ENCODE measurements at regions not wholly inside any gene's neighbourhood (a gene's known extent, or its start where the extent isn't known, plus 50 kb on each side); places are given as distances from the start of the nearest gene placed in this dataset.
"Not testable (repeated sequence)": the region's sequence is repeated elsewhere in the genome, so short reads cannot be mapped to it uniquely, and the experiment has no call there.

- DNase-seq (ENCODE audit: low read depth in 3 of 3, low spot score in 2 of 3) = no peak
These were observed 50.3 kb downstream of the RBFOX3 start for GRCh38 chr17:79560527-79560926.

- DNase-seq (ENCODE audit: low read depth in 3 of 3, low spot score in 2 of 3) = no peak
These were observed 51.6 kb downstream of the RBFOX3 start for GRCh38 chr17:79559111-79559887.

DNA sequence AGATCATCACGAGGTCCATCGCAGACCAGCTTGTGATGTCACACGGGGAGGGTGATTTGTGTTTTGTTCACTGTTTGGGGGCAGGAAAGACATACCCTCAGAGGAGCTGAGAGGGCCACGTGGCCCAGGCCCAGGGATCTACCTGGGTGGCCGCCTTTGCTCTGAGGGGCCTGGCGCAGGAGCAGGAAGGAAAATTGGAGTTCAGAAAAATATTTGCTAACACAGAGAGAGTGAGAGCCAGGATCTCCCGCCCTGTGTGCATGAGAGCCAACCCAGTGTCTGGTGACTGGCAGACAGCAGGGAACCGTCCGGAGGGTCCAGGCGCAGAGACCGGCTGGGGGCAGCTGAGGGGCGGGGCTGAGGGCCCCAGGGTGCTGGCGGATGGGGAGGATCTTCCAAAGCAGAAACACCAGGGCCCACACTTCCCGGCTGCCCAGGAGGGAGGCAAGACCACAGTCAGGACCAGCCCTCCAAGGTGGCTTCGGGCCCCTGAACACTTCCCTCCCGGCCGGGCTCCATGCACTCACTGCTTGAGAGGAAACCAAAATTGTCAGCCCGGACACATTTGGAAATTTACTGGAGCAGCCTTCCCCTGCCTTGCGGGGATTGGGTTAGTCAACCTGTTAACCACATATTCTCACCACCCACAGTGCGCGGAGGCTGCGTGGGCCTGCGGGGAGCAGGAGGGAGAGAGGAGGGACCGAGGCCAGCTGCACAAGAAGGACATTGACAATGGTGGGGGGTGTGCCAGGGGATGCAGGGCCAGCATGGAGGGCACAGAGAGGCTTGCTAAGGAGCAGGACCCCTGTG, 52.6 kb downstream of the RBFOX3 start:
- no peak for DNase-seq (ENCODE audit: low read depth in 3 of 3, low spot score in 2 of 3)

DNA sequence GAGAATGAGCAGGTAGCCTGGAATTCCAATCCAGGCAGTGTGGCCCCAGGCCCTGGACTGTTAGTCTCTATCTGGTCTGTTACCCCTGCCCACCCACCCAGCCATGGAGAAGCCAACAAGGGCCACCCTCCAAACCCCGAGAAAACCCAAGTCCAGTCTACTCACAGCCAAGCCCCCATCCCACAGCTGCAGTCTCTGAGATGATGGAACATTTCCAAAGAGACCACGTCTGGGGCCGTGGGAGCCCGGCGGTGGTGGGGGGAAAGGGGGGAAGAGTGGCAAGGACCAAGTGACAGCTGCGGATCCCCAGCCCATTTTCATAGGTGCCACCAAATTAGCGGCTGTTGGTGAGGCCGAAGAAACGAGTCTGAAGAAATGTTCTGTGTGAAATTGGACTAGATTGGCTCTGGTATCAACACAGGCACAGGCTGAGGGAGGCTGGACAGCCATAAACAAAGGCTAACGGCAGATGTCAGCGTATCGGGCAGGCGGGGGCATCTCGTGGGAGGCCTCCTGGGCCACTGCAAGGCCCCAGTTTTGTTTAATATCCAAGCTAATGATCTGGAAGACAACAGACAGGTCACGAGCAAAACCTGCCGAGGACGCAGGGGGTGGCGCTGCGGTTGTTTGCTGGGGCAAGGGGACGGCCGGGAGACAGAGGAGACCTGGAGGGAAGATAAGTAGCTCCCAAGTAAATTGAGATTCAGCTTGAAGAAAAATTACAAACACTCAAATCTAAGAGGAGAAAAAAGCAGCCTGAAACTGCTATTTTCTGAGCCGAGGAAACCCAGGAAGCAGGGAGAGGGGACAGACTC, 53.4 kb downstream of the RBFOX3 start:
- DNase-seq (ENCODE audit: low read depth in 3 of 3, low spot score in 2 of 3) = no peak

DNA sequence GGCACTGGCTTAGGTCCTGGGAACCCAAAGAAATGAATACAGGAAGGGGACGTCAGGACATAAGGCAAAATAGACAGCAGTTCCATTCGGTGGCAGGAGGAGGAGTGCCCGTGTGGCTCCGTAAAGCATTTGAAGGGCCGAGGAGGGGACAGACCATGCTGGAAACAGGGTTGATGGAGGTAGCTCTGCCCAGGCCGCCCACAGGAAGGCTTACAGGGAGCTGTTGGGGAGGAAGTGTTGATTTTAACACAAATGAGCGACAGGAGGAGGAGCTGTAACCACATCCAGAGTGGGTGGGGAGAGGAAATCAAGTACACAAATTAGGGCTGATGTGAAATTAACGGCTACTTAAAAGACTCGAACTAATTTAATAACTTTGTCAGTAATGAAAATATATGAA, 54.6 kb downstream of the RBFOX3 start:
- no peak for DNase-seq (ENCODE audit: low read depth in 3 of 3, low spot score in 2 of 3)

DNA sequence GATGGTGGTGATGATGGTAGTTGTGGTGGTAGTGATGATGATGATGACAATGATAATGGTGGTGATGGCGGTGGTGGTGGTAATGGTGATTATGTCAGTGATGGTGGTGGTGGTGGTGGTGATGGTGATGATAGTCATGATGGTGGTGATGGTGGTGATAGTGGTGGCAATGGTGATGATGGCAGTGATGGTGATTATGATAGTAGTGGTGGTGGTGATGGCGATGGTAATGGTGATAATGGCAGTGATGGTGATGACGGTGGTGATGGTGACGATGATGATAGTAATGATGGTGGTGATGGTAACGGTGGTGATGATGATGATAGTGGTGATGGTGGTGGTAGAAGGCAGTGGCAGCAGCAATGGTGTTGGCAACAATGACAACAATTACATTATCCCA, 55.3 kb downstream of the RBFOX3 start:
- no peak for DNase-seq (ENCODE audit: low read depth in 3 of 3, low spot score in 2 of 3)

- not testable (repeated sequence) for DNase-seq (ENCODE audit: low read depth in 3 of 3, low spot score in 2 of 3)
These were observed 56.5 kb downstream of the RBFOX3 start for GRCh38 chr17:79554346-79554745.

- DNase-seq (ENCODE audit: low read depth in 3 of 3, low spot score in 2 of 3) = no peak
These were observed 58.0 kb downstream of the RBFOX3 start for GRCh38 chr17:79552824-79553223.

DNA sequence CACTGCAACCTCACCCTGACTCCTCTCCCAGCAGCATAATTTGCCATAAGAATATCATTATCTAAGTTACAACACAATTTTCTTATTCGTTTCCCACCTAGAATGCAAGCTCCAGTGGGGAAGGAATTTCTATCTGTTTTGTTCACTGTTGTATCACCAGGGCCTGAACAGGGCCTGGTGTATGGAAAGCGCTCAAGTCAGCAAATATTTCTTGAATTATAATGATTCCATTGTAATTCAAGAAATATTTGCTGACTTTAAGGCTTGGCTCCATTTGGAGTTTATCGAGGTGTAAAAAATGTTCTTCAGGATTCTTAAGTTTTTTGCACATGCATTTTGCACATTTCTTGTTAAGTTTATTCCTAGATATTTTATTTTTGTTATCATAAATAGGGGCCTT, 58.4 kb downstream of the RBFOX3 start:
- DNase-seq (ENCODE audit: low read depth in 3 of 3, low spot score in 2 of 3) = no peak

DNA sequence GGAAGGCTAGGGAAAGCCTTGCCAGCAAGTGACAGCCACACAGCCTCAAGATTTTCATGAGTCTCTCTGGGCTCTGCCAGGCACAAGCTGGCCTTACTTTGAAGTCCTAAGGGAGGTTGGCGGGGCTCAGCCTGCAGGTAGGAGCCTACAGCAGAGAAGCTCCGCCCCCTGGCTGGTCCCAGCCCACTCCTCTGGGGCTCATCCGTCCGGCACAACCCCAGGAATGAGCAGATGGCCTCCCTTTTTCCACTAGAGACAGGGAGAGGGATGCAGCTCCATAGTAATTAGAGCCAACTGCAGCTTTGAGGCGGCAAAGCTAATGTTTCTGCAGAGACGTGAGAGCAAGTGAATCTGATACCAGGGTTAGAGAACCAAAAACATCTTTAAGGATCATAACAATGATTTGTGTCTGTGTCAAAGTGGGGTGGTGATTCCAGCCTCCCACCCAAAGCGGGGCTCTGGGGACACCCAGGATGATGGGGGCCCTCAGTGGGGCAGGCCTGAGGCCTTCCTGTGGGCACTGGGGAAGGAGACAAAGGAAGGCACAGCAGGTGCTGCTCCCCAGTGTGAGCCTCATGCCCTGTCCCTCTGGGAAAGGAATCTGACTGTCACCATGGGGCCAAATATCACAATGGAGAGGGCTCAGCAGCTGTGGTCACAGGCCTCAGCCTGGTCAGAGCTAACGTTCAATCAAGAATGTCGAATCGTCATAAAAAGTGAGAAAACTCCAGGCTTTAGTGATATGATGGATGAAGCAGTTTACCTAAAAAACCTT, 61.5 kb downstream of the RBFOX3 start:
- DNase-seq (ENCODE audit: low read depth in 3 of 3, low spot score in 2 of 3) = no peak

GRCh38 chr17:79548116-79548515, 62.7 kb downstream of the RBFOX3 start:
- no peak for DNase-seq (ENCODE audit: low read depth in 3 of 3, low spot score in 2 of 3)

DNA sequence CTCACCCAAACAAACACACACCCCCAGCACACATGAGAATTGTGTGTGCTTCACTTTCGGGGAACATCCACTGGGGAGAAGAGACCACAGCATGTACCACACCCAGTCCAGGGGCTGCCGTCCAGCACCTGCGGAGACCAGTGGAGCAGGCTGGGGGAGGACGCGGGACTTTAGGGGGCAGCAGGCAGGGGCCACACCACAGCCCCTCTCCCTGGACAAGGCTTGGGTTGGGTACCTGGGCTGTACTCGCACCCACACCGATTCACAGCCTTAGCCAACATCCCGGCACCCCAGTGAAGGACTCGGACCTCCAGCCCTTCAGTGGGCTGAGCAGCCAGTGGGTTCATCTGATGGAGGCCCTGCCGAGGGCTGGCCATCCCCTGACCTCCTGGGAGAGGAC, 63.3 kb downstream of the RBFOX3 start:
- no peak for DNase-seq (ENCODE audit: low read depth in 3 of 3, low spot score in 2 of 3)

DNA sequence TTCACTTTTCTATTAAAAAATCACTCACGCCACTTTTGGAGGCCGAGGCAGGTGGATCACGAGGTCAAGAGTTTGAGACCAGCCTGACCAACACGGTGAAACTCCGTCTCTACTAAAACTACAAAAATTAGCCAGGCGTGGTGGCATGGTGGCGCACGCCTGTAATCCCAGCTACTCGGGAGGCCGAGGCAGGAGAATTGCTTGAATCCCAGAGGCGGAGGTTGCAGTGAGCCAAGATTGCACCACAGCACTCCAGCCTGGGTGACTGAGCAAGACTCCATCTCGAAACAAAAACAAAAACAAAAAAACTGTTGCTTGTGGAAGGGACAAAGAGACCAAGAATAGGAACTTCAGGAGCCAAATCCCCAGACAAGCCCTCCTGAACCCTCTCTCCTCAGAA, 63.7 kb downstream of the RBFOX3 start:
- not testable (repeated sequence) for DNase-seq (ENCODE audit: low read depth in 3 of 3, low spot score in 2 of 3)

GRCh38 chr17:79546386-79546785, 64.5 kb downstream of the RBFOX3 start:
- no peak for DNase-seq (ENCODE audit: low read depth in 3 of 3, low spot score in 2 of 3)

DNA sequence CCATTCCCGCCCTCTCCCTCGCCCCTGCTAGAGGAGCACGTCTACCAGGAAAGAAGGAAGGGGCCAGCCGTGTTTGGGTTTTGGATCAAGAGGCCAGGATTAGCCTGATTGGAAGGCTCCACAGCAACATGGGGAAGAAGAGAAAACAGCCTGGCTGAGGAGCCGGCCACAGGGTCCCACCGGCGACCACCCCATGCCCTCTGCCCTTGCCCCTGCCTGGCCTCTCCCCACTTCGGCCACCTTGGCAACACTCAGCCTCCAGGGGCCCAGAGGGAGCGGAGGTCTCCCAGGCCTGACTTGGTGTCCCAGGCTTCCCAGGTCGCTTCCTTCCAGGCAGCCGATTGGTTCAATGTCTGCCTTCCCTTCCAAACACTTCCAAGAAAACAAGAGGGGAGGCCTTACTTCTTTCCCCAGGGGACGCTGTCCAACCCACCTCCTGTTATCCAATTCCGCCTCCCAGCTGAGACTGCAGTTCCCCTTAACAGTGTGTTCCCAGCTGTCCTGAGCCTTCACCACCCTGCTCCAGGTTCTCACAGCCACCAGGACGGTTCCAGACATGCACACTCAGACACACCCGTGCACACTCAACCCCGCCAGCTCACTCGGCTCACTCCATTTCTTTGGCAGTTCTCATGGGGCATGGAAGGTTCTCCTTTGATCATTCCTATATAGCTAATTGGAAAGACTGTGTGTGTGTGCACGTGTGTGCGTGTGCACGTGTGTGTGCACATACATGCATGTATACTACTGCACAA, 65.4 kb downstream of the RBFOX3 start:
- no peak for DNase-seq (ENCODE audit: low read depth in 3 of 3, low spot score in 2 of 3)

GRCh38 chr17:79544142-79544914, 66.5 kb downstream of the RBFOX3 start:
- DNase-seq (ENCODE audit: low read depth in 3 of 3, low spot score in 2 of 3) = no peak

DNA sequence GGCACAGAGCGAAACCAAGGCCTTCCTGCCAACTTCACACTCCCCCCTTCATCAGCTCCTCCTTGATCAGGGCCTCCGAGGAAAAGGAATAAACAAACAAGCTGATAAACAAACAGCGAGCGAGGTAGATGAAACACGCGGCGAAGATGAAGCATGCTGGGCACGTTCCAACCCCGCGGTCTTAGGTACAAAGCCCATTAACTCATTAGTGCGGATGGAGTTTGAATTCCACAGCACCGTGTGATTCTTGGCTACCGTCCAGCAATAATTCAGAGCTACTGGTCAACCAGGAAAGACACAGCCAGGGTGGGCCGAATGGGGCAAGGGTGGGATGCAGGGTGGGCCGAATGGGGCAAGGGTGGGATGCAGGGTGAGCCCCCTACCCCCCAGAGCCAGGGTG, 67.3 kb downstream of the RBFOX3 start:
- DNase-seq (ENCODE audit: low read depth in 3 of 3, low spot score in 2 of 3) = no peak

- no peak for DNase-seq (ENCODE audit: low read depth in 3 of 3, low spot score in 2 of 3)
These were observed 68.1 kb downstream of the RBFOX3 start for GRCh38 chr17:79542718-79543117.

Data from right renal cortex interstitium (tissue), 3 donors.